Kasumi-1 (cell line): ENCODE measurements at regions not wholly inside any gene's neighbourhood (a gene's known extent, or its start where the extent isn't known, plus 50 kb on each side); places are given as distances from the start of the nearest gene placed in this dataset.
"Not testable (repeated sequence)": the region's sequence is repeated elsewhere in the genome, so short reads cannot be mapped to it uniquely, and the experiment has no call there.

Experiments used
- DNase-seq, 2 experiments: peaks; one replicate each; lab custom pipeline; 2025; lab: John Stamatoyannopoulos, UW

DNA sequence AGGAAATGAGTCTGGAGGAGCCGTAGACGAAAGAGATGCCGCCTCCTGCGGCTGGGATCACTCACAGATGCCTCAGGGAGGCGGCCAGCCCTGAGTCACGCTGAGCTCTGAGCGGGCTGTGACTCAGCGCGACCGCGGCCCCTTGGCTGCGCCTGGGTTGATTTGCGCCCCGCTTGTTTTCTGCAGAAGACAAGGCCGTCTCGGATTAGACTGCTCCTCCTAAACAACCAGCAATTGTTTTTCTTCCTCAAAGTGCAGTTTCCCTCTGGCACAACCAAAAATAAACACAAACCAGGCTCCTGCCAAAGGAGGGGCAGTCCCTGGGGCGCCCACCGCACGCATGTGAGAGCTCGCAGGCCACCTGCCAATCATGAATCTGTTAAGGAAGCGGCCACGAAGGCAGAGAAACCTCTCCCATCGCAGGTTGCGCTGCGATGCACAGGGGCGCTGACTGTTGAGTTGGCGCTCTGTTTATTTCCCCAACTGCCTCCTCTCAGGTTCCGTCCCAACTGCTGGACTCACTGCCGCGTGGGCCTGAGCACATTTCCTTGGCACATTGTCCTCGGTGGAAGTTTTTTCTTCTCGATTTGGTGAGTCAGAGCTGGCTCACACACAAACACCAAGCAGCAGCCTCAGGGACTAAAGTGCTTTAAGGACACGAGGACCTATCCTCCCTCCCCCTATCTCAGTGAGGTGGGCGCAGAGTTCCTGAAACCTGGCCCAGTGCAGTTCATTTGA lies 85.2 kb upstream of the NDUFV2 start:
- DNase-seq, result peak; percentile 70 to 72

DNA sequence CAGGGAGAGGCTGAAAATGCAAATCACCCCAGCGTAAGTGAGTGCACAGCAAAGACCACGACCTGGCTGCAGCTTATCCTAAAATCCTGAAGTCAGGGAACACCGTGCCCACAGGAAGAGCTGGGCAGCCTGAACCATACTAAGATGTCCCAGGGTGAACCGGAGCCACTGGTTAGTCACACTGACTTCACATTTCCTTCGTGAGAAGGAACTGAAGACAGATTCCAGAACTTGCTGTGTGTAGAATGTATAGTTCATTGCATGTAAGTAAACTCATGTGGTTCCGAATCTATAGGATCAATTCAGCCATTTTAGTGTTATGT lies 84.6 kb upstream of the NDUFV2 start:
- DNase-seq, result no peak

DNA sequence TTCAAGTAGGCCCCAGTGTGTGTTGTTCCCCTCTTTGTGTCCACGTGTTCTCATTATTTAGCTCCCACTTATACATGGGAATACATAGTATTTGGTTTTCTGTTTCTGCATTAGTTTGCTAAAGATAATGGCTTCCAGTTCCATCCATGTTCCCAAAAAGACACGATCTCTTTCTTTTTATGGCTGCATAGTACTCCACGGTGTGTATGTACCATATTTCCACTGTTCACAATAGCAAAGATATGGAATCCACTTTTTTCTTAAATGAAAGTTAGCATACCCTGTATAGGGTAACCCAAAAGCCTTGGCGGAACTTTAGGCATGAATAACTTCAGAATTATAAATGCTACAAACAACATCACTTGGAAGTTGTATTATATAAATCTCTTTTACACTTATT lies 83.4 kb upstream of the NDUFV2 start:
- DNase-seq, result no peak

DNA sequence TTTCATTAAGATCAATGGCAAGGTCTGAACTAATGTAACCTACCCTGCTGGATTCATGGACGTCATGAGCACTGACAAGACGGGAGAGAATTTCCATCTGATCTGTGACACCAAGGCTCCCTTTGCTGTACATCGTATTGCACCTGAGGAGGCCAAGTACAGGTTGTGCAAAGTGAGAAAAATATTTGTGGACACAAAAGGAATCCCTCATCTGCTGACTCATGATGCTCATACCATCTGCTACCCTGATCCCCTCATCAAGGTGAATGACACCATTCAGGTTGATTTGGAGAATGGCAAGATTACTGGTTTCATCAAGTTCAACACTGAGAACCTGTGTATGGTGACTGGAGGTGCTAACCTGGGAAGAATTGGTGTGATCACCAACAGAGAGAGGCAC lies 82.3 kb upstream of the NDUFV2 start:
- DNase-seq, result no peak

DNA sequence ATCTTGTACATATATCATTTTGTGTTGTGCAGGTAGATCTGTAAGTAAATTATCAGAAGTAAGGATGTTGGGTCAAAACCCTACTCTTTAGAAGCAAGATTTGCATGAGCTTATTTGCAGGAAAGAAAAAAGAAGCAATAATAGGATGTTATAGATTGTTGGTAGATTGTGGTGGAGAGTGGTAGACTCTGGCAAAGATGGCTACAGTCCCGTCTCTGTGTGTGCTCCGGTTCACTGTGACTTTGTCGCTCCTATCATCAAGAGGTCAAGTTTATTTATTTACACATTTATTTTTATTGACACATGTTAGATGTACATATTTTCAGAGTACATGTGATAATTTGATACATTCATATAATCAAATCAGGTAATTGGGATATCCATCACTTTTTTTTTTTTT lies 81.0 kb upstream of the NDUFV2 start:
- DNase-seq, result no peak

DNA sequence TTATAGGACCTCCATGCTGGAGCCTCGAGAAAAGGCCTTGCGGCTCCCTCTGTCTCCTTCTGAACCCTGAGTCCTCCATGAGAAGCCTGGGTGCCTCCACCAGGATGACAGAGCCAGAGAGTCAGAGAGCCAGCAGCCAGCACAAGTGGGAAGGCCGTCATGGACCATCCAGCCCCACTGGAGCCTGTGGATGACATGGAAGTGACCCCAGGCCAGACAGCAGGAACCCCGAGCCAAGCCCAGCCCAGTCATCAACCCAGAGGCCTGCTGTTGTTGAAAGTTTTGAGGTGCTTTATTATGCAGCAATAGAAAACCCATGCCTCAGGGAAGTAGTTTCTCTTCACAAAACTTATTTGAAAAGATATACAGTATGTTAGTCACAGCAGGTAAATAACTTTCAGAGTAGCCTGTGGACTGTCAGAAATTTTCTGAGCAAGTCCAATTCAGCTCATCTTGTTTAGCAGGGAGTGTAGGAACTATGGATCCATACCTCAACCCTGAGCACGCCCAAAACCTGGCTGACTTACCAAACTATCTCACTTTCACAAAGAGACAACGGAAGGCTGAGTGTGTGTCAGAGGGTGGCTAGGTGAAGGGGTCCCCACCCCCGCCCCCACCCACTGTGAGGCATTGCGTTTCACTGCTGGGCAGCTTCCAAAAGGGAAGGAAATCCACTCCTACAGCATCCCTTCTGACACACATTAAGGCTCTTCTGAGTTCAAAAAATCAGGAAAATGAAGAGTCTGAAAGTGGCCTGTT lies 79.9 kb upstream of the NDUFV2 start:
- no peak for DNase-seq

DNA sequence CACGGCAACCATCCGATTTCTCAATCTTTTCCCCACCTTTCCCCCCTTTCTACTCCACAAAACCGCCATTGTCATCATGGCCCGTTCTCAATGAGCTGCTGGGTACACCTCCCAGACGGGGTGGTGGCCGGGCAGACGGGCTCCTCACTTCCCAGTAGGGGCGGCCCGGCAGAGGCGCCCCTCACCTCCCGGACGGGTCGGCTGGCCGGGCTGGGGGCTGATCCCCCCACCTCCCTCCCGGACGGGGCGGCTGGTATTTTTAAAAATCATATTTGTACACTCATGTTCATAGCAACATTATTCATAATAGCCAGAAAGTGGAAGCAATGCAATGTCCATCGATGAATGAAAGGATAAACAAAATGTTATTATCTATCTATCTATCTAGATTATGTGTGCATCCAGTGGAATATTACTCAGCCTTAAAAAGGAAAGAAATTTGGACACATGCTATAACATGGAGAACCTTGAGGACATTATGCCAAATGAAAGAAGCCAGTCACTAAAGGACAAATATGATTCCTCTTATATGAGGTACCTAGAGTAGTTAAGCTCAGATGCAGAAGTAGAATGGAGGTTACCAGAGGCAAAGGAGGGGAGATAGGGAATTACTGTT lies 78.4 kb upstream of the NDUFV2 start:
- DNase-seq, result not testable (repeated sequence)

DNA sequence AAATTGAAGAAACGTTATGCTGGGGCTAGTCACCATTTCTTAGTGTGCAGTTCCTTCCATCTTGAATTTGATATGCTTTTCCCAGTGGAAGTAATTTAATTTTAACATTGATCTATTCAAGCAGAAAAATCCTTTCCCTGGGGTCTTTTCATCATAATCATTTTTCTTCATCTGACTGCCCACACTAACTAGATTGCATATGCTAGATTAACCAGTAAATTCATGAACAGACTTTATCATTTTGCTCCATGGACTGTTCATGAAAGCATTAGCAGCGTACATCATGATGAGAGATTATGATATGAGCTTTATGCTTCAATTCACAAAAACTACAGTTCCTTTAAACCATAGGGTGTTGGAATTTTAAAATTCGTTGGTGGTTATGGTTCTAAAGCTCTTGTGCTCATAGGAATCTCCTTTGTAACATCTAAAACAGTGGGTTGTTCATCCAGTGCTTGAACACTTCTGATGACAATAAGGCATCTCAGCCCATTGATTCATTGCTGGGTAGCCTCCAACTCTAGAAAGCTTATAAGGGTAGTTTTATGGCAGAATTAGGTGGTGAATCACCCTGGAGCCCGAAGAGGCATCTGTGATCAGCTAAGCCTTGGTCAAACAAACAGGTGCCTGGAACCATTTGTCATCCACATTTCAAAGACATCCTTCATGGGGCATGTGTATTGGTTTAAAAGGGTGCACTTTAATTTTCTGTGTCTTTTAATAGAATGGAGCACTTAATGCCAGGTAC lies 77.2 kb upstream of the NDUFV2 start:
- no peak for DNase-seq

DNA sequence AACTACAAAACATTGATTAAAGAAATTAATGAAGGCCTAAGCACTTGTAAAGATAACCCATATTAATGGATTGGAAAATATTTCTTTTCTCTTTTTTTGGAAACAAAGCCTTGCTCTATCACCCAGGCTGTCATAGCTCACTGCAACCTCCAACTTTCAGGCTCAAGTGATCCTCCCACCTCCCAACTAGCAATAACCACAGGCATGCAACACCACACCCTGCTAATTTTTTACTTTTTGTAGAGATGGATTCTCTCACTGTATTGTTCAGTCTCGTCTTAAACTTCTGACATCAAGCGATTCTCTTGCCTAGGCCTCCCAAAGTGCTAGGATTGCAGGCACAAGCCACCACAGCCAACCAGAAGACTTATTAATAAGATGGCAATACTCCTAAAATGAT lies 73.4 kb upstream of the NDUFV2 start:
- no peak for DNase-seq

DNA sequence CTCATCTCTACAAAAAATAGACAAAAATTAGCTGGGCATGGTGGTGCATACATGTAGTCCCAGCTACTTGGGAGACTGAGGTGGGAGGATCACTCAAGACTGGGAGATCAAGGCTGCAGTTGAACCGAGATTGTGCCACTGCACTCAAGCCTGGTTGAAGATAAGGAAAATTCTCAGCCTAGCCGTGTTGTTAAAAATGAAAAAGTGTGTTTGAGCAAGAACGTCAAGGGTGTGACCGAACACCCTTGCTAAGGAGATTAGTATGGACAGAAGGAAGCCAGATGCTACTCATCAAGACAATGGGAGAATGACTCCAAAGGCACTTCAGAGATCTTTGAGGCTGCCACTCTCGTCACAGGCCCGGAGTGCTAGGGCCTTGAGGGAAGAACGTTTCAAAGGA lies 70.0 kb upstream of the NDUFV2 start:
- no peak for DNase-seq

DNA sequence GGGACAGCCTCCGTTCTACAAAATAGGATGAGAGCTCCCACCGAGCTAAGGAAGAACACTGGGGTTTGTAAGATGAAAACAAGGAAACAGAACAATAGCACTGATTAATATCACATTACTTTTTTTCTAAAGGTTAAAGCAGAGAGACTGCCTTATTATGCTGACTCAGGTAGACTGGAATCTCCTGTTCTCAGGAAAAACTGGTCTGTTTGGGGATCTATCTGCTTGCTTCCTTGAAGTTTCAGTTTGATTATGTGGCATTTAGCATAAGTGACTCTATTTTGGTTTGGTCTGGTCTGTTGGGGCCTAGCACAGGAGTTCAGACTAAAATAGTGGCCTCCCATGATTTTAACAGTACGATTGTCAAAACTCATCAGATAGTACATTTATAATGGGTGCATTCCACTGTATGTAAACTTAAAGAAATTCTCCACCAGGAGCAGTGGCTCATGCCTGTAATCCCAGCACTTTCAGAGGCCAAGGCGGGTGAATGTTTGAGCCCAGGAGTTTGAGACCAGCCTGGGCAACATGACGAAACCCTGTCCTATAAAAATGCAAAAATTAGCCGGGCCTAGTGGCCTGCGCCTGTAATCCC lies 64.1 kb upstream of the NDUFV2 start:
- DNase-seq, result no peak

DNA sequence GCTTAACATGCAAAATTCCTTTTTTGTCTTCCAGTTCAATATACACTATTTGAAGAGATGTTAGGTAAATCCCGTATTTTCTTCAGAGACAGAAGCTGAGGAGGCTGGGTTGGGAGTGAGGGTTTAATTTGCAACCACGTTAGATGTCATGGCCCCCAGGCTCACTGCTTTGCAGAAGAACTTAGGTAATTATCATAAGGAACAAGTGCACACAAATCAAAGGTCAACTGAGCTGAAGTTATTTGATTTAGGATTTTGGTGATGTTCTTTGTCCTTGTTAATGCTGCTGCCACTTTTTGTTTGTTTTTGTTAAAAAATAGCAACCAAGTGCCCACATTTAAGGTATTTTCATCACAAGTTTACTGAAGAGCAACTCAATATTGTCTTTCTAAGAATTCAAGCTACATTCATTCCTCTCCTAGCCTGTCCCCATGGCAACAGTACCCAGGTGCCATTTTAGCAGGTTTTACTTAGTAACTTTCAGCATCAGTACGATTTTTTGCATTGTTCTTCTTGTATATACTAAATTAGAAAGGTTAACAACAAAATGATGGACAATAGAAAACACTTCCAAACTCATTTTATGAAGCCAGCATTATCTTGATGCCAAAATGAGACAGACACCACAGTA lies 62.9 kb upstream of the NDUFV2 start:
- no peak for DNase-seq

DNA sequence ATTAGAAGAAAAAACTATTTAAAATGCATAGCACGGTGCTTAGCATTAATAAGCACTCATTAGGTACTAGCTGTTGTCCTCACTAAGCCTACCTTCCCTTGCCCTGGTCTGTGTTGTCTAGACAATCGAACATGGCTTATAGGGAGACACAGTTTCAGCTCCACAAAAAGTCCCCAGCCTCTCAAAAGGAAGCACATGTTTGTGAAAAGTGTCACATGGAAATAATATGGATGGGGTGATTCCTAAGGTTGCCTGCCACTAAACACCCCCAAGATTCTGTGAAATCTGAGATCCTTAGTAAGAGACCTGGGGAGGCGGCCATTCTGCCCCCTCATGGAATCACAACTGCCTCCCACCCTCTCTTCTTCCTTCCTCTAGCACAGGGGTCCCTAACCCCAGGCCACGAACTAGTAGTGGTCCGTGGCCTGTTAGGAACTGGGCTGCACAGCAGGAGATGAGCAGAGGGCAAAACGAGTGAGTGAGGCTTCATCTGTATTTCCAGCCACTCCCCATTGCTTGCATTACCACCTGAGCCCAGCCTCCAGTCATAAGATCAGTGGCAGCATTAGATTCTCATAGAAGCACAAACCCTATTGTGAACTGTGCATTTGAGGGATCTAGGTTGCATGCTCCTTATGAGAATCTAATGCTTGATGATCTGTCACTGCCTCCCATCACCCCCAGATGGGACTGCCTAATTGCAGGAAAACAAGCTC lies 59.6 kb upstream of the NDUFV2 start:
- DNase-seq, result no peak

DNA sequence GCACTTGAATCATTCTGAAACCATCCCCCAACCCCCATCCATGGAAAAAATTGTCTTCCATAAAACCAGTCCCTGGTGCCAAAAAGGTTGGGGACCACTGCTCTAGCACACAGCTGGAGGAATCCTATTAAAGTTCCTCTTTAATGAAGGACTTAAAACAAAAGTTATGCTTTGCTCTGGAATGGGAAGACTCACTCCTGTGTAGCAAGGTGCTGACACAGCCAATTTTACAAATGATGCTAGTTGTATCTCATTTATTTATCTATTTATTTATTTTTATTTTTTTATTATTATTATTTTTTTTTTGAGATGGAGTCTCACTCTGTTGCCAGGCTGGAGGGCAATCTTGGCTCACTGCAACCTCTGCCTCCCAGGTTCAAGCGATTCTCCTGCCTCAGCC lies 58.9 kb upstream of the NDUFV2 start:
- no peak for DNase-seq

DNA sequence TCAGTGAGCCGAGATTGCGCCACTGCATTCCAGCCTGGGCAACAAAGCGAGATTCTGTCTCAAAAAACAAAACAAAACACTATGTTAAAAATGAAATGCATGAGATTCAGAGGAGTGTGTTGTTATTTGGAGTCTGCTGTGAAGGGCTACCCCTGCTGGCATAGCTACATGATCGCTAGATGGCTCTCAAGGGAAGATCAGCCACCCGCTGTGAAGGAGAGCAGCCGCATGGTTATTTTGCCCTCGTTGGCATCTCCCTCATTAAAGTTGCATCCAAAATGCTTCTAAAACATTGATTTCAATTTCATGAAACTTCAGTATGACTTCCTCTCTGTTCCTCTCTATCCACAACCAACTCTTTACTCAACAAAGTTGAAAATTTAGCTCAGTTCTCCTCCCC lies 54.8 kb upstream of the NDUFV2 start:
- no peak for DNase-seq

DNA sequence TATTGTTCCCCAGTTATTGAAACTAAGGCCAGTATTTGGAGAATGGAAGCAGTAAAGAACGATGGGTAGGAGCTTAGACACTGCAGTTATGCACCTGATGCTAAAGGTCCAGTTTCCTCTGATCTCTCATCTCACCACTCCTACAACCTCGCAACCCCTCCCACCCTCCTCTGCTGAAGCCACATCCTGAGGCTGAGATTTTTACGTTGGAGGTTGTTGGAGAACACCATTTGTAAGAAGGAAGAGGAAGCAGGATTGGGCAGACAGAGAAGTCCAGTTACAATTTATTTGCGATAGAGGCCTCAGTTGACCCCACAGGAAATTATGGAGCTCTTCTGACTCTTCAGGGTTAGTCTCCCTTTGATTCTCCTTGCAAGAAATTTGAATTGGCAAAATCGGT lies 54.3 kb upstream of the NDUFV2 start:
- no peak for DNase-seq

DNA sequence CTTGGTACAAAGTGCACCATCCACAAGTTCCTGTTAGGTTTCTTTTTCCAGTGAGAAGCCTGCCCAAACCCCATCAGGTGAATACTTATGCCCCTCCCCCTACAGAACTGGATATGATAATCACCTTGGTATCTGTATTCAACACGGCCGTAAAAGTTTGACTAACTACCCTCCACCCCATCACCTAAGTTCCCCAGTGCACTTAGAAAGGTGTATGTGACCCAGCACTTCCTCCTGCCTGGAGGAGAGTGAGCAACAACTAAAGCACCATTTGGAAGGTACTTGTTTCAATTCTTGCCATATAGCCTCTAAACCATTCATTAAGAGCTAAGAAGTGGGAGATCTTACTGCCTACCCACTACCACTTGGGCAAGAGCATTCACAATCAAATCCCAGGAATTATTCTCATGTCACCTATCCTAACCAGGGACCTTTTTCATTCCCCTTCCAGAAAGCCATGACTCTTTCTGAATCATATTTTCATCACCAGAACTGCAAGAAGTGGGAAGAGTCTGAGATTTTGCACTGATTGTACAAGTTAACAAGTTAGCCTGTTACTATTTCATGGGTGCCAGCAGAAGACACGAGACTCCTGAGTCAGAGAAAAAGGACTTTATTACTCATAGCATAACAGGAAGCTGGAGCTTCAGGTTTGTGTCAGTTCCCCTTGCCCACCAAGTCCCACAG lies 53.5 kb upstream of the NDUFV2 start:
- DNase-seq, result no peak

DNA sequence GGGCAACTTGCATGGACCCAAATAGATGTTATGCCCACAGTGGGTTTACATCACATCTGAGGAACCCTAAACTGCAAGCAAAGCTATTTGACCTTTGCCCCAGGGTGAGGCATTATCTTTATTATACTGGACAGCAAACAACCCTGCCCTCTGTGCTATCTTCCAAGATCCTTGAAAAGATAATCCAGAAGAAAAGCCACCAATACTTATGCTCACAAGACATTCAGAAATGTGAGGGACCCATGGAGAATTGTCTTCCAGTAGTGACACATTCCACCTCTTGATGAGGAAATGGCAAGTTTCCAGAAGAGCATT lies 53.0 kb upstream of the NDUFV2 start:
- DNase-seq, result no peak

DNA sequence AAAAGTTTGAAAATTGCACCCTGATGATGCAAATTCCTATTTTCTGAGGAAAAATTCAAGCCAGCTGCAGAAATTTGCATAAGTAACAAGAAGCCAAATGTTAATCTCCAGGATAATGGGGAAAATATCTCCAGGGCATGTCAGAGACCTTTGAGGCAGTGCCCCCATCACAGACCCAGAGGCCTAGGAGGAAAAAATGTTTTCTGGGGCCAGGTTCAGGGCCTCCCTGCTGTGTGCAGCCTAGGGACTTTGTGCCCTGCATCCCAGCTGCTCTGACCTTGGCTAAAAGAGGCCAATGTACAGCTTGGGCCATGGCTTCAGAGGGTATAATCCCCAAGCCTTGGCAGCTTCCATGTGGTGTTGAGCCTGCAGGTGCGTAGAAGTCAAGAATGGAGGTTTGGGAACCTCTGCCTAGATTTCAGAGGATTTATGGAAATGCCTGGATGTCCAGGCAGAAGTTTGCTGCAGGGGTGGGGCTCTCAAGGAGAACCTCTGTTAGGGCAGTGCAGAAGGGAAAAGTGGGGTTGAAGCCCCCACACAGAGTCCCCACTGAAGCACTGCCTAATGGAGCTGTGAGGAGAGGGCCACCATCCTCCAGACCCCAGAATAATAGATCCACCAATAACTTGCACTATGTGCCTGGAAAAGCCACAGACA lies 51.7 kb upstream of the NDUFV2 start:
- not testable (repeated sequence) for DNase-seq
